ENCODE measurements at regions not wholly inside any gene's neighbourhood (a gene's known extent, or its start where the extent isn't known, plus 50 kb on each side); places are given as distances from the start of the nearest gene placed in this dataset.

GRCh38 chr5:143695244-143695864, 116.6 kb upstream of the HMHB1 start:
- DNase-seq (ENCODE audit: low spot score in 2 of 2): no peak
- H3K4me3 ChIP-seq: no peak overlapping the region
- in situ Hi-C loops (cut with MboI; ENCODE audit: low sequenced_read_pairs): no loop called here
- H3K27me3 ChIP-seq (ENCODE audit: low read depth): no peaks in the 10 kb centered on the region
- H3K36me3 ChIP-seq (replicated peaks): no peaks in the 10 kb centered on the region
- H3K9me3 ChIP-seq: no peaks in the 10 kb centered on the region
- no peaks in the 10 kb centered on the region for H3K4me1 ChIP-seq

GRCh38 chr5:143694357-143694756, 117.6 kb upstream of the HMHB1 start:
- no peaks in the 10 kb centered on the region for H3K4me1 ChIP-seq
- H3K9me3 ChIP-seq: no peaks in the 10 kb centered on the region
- no peaks in the 10 kb centered on the region for H3K27me3 ChIP-seq (ENCODE audit: low read depth)
- DNase-seq (ENCODE audit: low spot score in 2 of 2): no peak
- no peaks in the 10 kb centered on the region for H3K36me3 ChIP-seq (replicated peaks)
- in situ Hi-C loops (cut with MboI; ENCODE audit: low sequenced_read_pairs): no loop called here
- no peak overlapping the region for H3K4me3 ChIP-seq

GRCh38 chr5:143693651-143694252, 118.2 kb upstream of the HMHB1 start:
- Histone ChIP-seq H3K4me3 (no peak overlapping the region), H3K36me3 (replicated peaks) (no peaks in the 10 kb centered on the region), H3K4me1 (no peaks in the 10 kb centered on the region), H3K9me3 (no peaks in the 10 kb centered on the region), H3K27me3 (ENCODE audit: low read depth) (no peaks in the 10 kb centered on the region)
- DNase-seq (ENCODE audit: low spot score in 2 of 2): no peak
- in situ Hi-C loops (cut with MboI; ENCODE audit: low sequenced_read_pairs): no loop called here

- in situ Hi-C loops (cut with MboI; ENCODE audit: low sequenced_read_pairs): no loop called here
- H3K27me3 ChIP-seq (ENCODE audit: low read depth): no peaks in the 10 kb centered on the region
These were observed 119.6 kb upstream of the HMHB1 start for GRCh38 chr5:143692342-143692741.

GRCh38 chr5:143691945-143692290, 120.0 kb upstream of the HMHB1 start:
- no peaks in the 10 kb centered on the region for H3K27me3 ChIP-seq (ENCODE audit: low read depth)
- H3K4me1 ChIP-seq: no peaks in the 10 kb centered on the region
- no peaks in the 10 kb centered on the region for H3K9me3 ChIP-seq
- no peaks in the 10 kb centered on the region for H3K36me3 ChIP-seq (replicated peaks)
- no peak overlapping the region for H3K4me3 ChIP-seq
- no peak for DNase-seq (ENCODE audit: low spot score in 2 of 2)
- in situ Hi-C loops (cut with MboI; ENCODE audit: low sequenced_read_pairs): no loop called here

More at GRCh38 chr5:143692342-143692741, 119.6 kb upstream of the HMHB1 start:
- no peak for DNase-seq (ENCODE audit: low spot score in 2 of 2)
- Histone ChIP-seq H3K36me3 (replicated peaks) (no peaks in the 10 kb centered on the region), H3K9me3 (no peaks in the 10 kb centered on the region), H3K4me1 (no peaks in the 10 kb centered on the region), H3K4me3 (no peak overlapping the region)

GRCh38 chr5:143691287-143691944, 120.5 kb upstream of the HMHB1 start:
- H3K36me3 ChIP-seq (replicated peaks): no peaks in the 10 kb centered on the region
- no peaks in the 10 kb centered on the region for H3K4me1 ChIP-seq
- H3K9me3 ChIP-seq: no peaks in the 10 kb centered on the region
- no peak overlapping the region for H3K4me3 ChIP-seq
- in situ Hi-C loops (cut with MboI; ENCODE audit: low sequenced_read_pairs): no loop called here
- DNase-seq (ENCODE audit: low spot score in 2 of 2): no peak
- no peaks in the 10 kb centered on the region for H3K27me3 ChIP-seq (ENCODE audit: low read depth)

GRCh38 chr5:143687604-143688003, 124.4 kb upstream of the HMHB1 start:
- no peak overlapping the region for H3K4me3 ChIP-seq
- H3K4me1 ChIP-seq: no peaks in the 10 kb centered on the region
- no peak for DNase-seq (ENCODE audit: low spot score in 2 of 2)
- no peaks in the 10 kb centered on the region for H3K27me3 ChIP-seq (ENCODE audit: low read depth)
- in situ Hi-C loops (cut with MboI; ENCODE audit: low sequenced_read_pairs): no loop called here
- no peaks in the 10 kb centered on the region for H3K9me3 ChIP-seq
- H3K36me3 ChIP-seq (replicated peaks): no peaks in the 10 kb centered on the region

GRCh38 chr5:143685246-143685815, 126.6 kb upstream of the HMHB1 start:
- in situ Hi-C loops (cut with MboI; ENCODE audit: low sequenced_read_pairs): no loop called here
- no peak for DNase-seq (ENCODE audit: low spot score in 2 of 2)

GRCh38 chr5:143683459-143683858, 128.5 kb upstream of the HMHB1 start:
- H3K27me3 ChIP-seq (ENCODE audit: low read depth): no peaks in the 10 kb centered on the region
- H3K4me3 ChIP-seq: no peak overlapping the region
- no peaks in the 10 kb centered on the region for H3K4me1 ChIP-seq
- no peaks in the 10 kb centered on the region for H3K9me3 ChIP-seq
- H3K36me3 ChIP-seq (replicated peaks): no peaks in the 10 kb centered on the region
- DNase-seq (ENCODE audit: low spot score in 2 of 2): no peak
- in situ Hi-C loops (cut with MboI; ENCODE audit: low sequenced_read_pairs): no loop called here

More at GRCh38 chr5:143685246-143685815, 126.6 kb upstream of the HMHB1 start:
- Histone ChIP-seq H3K9me3 (no peaks in the 10 kb centered on the region), H3K27me3 (ENCODE audit: low read depth) (no peaks in the 10 kb centered on the region), H3K36me3 (replicated peaks) (no peaks in the 10 kb centered on the region), H3K4me3 (no peak overlapping the region), H3K4me1 (no peaks in the 10 kb centered on the region)

- no peaks in the 10 kb centered on the region for H3K27me3 ChIP-seq (ENCODE audit: low read depth)
- no peak overlapping the region for H3K4me3 ChIP-seq
- no peaks in the 10 kb centered on the region for H3K4me1 ChIP-seq
- in situ Hi-C loops (cut with MboI; ENCODE audit: low sequenced_read_pairs): no loop called here
- DNase-seq (ENCODE audit: low spot score in 2 of 2): no peak
- H3K9me3 ChIP-seq: no peaks in the 10 kb centered on the region
- H3K36me3 ChIP-seq (replicated peaks): no peaks in the 10 kb centered on the region
These were observed 129.0 kb upstream of the HMHB1 start for GRCh38 chr5:143682929-143683386.

GRCh38 chr5:143682246-143682905, 129.6 kb upstream of the HMHB1 start:
- in situ Hi-C loops (cut with MboI; ENCODE audit: low sequenced_read_pairs): no loop called here

GRCh38 chr5:143680672-143681259, 131.2 kb upstream of the HMHB1 start:
- H3K4me3 ChIP-seq: no peak overlapping the region
- in situ Hi-C loops (cut with MboI; ENCODE audit: low sequenced_read_pairs): no loop called here

More at GRCh38 chr5:143682246-143682905, 129.6 kb upstream of the HMHB1 start:
- no peaks in the 10 kb centered on the region for H3K36me3 ChIP-seq (replicated peaks)
- no peak overlapping the region for H3K4me3 ChIP-seq
- DNase-seq (ENCODE audit: low spot score in 2 of 2): no peak
- H3K27me3 ChIP-seq (ENCODE audit: low read depth): no peaks in the 10 kb centered on the region
- H3K4me1 ChIP-seq: no peaks in the 10 kb centered on the region
- H3K9me3 ChIP-seq: no peaks in the 10 kb centered on the region

GRCh38 chr5:143679777-143680176, 132.2 kb upstream of the HMHB1 start:
- no peak for DNase-seq (ENCODE audit: low spot score in 2 of 2)
- in situ Hi-C loops (cut with MboI; ENCODE audit: low sequenced_read_pairs): no loop called here
- Histone ChIP-seq H3K9me3 (no peaks in the 10 kb centered on the region), H3K36me3 (replicated peaks) (no peaks in the 10 kb centered on the region), H3K27me3 (ENCODE audit: low read depth) (no peaks in the 10 kb centered on the region), H3K4me3 (no peak overlapping the region), H3K4me1 (no peaks in the 10 kb centered on the region)

More at GRCh38 chr5:143680672-143681259, 131.2 kb upstream of the HMHB1 start:
- Histone ChIP-seq H3K4me1 (no peaks in the 10 kb centered on the region), H3K27me3 (ENCODE audit: low read depth) (no peaks in the 10 kb centered on the region), H3K36me3 (replicated peaks) (no peaks in the 10 kb centered on the region), H3K9me3 (no peaks in the 10 kb centered on the region)
- DNase-seq (ENCODE audit: low spot score in 2 of 2): no peak
